Right lobe of liver (tissue), 6 donors: ENCODE measurements at regions not wholly inside any gene's neighbourhood (a gene's known extent, or its start where the extent isn't known, plus 50 kb on each side); places are given as distances from the start of the nearest gene placed in this dataset.

Source experiments
- ATAC-seq, 4 donors: fragments of 200-7000 bp; cut with Tn5 transposase; one replicate each; pipeline ENCODE4 v1.9.1; 2020; ENCODE audit warnings: mild to moderate bottlenecking in 4 of 4, moderate library complexity in 4 of 4
- DNase-seq, 3 donors: peaks; one replicate each; pipeline ENCODE4 v3.0.0-alpha.2; 2020
- H3K27ac ChIP-seq, 3 donors: fragments of 200-600 bp; one replicate each; pipeline ENCODE4 v1.8.0; 2022
- H3K27me3 ChIP-seq, 2 donors: fragments of 200-600 bp; one replicate each; pipeline ENCODE4 v1.8.0; 2022
- H3K36me3 ChIP-seq, 4 donors: fragments of 200-600 bp; sonication (generic) in 1 of 4; one replicate each; pipeline versions ENCODE4 v1.5.1 to v1.8.0; 2017 to 2022; ENCODE audit warnings: control low read depth in 1 of 4
- H3K4me1 ChIP-seq, 4 donors: fragments of 200-600 bp; sonication (generic) in 1 of 4; one replicate each; pipeline versions ENCODE4 v1.5.1 to v1.8.0; 2017 to 2022; ENCODE audit warnings: control low read depth in 1 of 4
- H3K4me3 ChIP-seq, 3 donors: fragments of 200-600 bp; one replicate each; pipeline ENCODE4 v1.8.0; 2022
- H3K9me3 ChIP-seq, 4 donors: fragments of 200-600 bp; sonication (generic) in 1 of 4; one replicate each; pipeline versions ENCODE4 v1.5.1 to v1.8.0; 2017 to 2022; ENCODE audit warnings: control low read depth in 1 of 4
- POLR2A ChIP-seq: fragments of 450-650 bp; IDR thresholded peaks from one replicate; pipeline ENCODE4 v1.6.1; 2017; ENCODE audit warnings: antibody characterized with exemption, mild to moderate bottlenecking
- WGBS: methylation state at CpG from one replicate; pipeline ENCODE4 v1.1.6; 2018; ENCODE audit warnings: low coverage, low lambda C conversion rate; ENCODE audit not compliant: insufficient coverage; ENCODE audit errors: missing lambda C conversion rate; 5-methylcytosine and 5-hydroxymethylcytosine counted together
- intact Hi-C, 2 donors: fragments of 100-400 bp; cut with DNase I; formaldehyde crosslinking; loops; one replicate each; pipeline versions ENCODE4 v1.11.2 to v1.14.1; 2022
- TF ChIP-seq, protein P1 (sequence below), 4 donors: fragments of 200-600 bp in 3 of 4; fragments of 450-650 bp in 1 of 4; IDR thresholded peaks; one replicate each; pipeline versions ENCODE4 v1.5.1 to v1.8.0; 2016 to 2022; ENCODE audit warnings: antibody characterized with exemption in 4 of 4, mild to moderate bottlenecking in 2 of 4
- donor health status: DM: no; HTN: yes; CAD: no.
- donor health status: DM: no; HTN: no; CAD: no.
- donor health status: DM: no; HTN: no; CAD: no.
- donor health status: DM: no; HTN: yes; CAD: no.
- donor health status: DM: no; HTN: yes; CAD: no.

DNA sequence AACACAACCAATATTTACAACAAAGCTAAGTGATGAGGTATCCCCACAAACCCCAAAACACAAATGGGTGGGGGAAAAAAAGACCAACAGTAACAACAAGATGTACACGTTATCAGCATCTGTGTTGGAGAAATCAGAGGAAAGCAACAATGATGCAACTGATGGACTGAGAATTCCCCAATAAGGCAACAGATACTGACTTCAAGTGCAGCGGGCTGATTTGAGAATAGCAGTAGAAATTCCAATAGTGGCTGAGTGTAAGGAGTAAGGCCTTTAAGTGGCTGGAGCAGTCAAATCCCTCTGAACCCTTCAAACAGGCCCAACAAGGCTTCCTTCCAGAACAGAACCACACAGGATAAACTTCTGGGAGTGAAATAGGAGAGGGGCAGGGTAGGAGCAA, 97.6 kb downstream of the TM2D1 start:
- WGBS = 84% methylated on average over 2 of the region's 2 CpGs
- ATAC-seq (no peak), DNase-seq (no peak)
- H3K27ac ChIP-seq = no peak overlapping the region
- H3K9me3 ChIP-seq = no peaks in the 10 kb centered on the region
- intact Hi-C loops = no loop called here
- no peaks in the 10 kb centered on the region for H3K4me1 ChIP-seq
- H3K27me3 ChIP-seq = no peaks in the 10 kb centered on the region
- no peaks in the 10 kb centered on the region for H3K36me3 ChIP-seq
- TF ChIP-seq, protein P1, sequence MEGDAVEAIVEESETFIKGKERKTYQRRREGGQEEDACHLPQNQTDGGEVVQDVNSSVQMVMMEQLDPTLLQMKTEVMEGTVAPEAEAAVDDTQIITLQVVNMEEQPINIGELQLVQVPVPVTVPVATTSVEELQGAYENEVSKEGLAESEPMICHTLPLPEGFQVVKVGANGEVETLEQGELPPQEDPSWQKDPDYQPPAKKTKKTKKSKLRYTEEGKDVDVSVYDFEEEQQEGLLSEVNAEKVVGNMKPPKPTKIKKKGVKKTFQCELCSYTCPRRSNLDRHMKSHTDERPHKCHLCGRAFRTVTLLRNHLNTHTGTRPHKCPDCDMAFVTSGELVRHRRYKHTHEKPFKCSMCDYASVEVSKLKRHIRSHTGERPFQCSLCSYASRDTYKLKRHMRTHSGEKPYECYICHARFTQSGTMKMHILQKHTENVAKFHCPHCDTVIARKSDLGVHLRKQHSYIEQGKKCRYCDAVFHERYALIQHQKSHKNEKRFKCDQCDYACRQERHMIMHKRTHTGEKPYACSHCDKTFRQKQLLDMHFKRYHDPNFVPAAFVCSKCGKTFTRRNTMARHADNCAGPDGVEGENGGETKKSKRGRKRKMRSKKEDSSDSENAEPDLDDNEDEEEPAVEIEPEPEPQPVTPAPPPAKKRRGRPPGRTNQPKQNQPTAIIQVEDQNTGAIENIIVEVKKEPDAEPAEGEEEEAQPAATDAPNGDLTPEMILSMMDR (IDR thresholded peaks at IDR 0.05) = no peak
- TF ChIP-seq POLR2A = no peak
- H3K4me3 ChIP-seq = no peak overlapping the region

DNA sequence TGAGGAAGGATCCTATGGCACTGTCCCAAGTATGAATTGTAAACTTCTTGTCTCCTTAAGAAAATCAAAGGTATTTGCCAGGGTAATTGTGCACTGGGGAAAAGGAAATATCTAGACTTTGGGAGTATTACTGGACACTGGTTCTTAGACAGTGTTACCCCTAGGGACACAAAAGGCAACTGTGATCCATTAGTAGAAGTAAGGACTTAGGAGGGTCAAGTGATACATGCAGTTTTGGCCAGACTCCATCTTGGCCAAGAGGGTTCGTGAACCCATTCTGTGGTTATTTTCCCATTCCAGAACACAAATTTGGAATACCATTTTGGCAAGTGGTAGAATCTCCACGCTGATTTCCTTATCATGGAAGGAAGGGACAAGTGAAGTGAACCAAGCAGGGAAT, 98.1 kb downstream of the TM2D1 start:
- Histone ChIP-seq H3K27me3 (no peaks in the 10 kb centered on the region), H3K9me3 (no peaks in the 10 kb centered on the region), H3K36me3 (no peaks in the 10 kb centered on the region), H3K4me3 (no peak overlapping the region), H3K4me1 (no peaks in the 10 kb centered on the region), H3K27ac (no peak overlapping the region)
- DNase-seq (no peak), ATAC-seq (no peak)
- TF ChIP-seq, protein P1 (IDR thresholded peaks at IDR 0.05) = no peak
- no peak for TF ChIP-seq POLR2A
- intact Hi-C loops = no loop called here
- WGBS = 37% methylated on average over 2 of the region's 2 CpGs

DNA sequence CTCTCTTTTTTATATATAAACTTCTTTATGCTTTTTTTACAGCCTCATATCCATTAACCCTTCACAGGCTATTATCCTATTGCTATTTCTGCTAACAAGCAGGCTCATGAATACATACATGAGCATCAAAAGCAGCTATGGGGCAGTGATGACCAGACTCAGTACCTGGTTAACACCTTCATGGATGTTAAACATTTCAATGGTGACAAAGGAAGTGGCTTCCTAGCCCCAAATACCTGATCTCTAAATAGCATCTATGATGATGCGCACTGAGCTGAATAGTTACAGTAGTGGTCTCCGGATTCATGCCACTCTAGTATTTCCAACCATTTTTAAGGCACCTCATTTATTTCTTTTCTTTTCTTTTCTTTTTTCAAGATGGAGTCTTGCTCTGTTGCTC, 101.1 kb downstream of the TM2D1 start:
- TF ChIP-seq, protein P1 (IDR thresholded peaks at IDR 0.05) = no peak
- no peak for TF ChIP-seq POLR2A
- H3K27me3 ChIP-seq = no peaks in the 10 kb centered on the region
- H3K4me1 ChIP-seq = no peaks in the 10 kb centered on the region
- ATAC-seq (no peak), DNase-seq (no peak)
- no peaks in the 10 kb centered on the region for H3K9me3 ChIP-seq
- 100% methylated on average over 2 of the region's 2 CpGs for WGBS
- H3K4me3 ChIP-seq = no peak overlapping the region
- H3K27ac ChIP-seq = no peak overlapping the region
- intact Hi-C loops = no loop called here
- H3K36me3 ChIP-seq = no peaks in the 10 kb centered on the region

DNA sequence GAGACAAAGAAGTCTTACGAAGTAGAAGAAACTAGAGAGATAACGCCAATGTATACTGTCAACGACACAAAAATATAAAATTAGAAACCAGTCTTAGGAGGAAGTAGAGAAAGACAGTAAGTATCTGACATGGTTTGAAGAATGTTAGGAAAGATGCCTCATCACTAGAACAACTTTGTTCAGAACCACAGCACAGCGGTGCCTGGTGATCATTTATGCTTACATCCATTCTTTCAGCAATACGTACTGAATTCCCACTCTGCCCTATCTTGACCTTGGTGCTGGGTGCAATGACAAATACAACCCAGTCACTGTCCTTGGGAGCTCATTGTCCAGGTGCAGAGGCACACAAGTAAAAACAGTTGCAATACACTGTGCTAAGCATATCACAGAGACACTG, 104.4 kb downstream of the TM2D1 start:
- Histone ChIP-seq H3K27me3 (no peaks in the 10 kb centered on the region), H3K27ac (no peak overlapping the region), H3K4me3 (no peak overlapping the region), H3K36me3 (no peaks in the 10 kb centered on the region), H3K9me3 (no peaks in the 10 kb centered on the region), H3K4me1 (no peaks in the 10 kb centered on the region)
- DNase-seq = no peak
- no peak for TF ChIP-seq POLR2A
- TF ChIP-seq, protein P1 (IDR thresholded peaks at IDR 0.05) = no peak
- intact Hi-C loops = no loop called here
- 54% methylated on average over 5 of the region's 5 CpGs for WGBS
- no peak for ATAC-seq

DNA sequence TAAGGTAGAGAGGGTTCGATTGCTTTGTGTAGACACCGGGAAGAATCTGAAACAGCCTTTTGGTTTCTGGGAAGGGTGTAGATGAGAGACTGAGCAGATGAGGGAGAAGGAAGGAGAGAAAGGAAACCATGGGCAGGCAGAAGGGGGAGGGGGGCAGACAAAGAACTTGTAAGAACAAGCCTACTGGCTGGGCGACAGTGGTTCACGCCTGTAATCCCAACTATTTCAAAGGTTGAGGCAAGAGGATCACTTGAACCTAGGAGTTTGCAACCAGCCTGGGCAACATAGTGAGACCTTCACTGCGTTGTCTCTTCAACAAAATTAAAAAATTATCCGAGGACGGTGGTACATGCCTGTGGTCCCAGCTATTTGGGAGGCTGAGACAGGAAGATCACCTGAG, 106.2 kb downstream of the TM2D1 start:
- ATAC-seq (no peak), DNase-seq (no peak)
- Histone ChIP-seq H3K9me3 (no peaks in the 10 kb centered on the region), H3K27ac (no peak overlapping the region), H3K36me3 (no peaks in the 10 kb centered on the region), H3K4me1 (no peaks in the 10 kb centered on the region), H3K4me3 (no peak overlapping the region), H3K27me3 (no peaks in the 10 kb centered on the region)
- TF ChIP-seq POLR2A = no peak
- TF ChIP-seq, protein P1 (IDR thresholded peaks at IDR 0.05) = no peak
- 67% methylated on average over 6 of the region's 7 CpGs for WGBS
- intact Hi-C loops = no loop called here
